Stimulated activated CD4-positive, alpha-beta T cell treated with anti-CD3 and anti-CD28 coated beads, Interleukin-2, amount 100 ng/mL, for 4 hours (primary cell): ENCODE measurements at regions not wholly inside any gene's neighbourhood (a gene's known extent, or its start where the extent isn't known, plus 50 kb on each side); places are given as distances from the start of the nearest gene placed in this dataset.
"Not testable (repeated sequence)": the region's sequence is repeated elsewhere in the genome, so short reads cannot be mapped to it uniquely, and the experiment has no call there.

Experiments
- DNase-seq: peaks from one replicate; pipeline ENCODE4 v3.0.0-alpha.2; 2020; ENCODE audit warnings: low read depth

GRCh38 chr1:197985351-197985750 lies 68.2 kb downstream of the LHX9 start:
- no peak for DNase-seq

DNA sequence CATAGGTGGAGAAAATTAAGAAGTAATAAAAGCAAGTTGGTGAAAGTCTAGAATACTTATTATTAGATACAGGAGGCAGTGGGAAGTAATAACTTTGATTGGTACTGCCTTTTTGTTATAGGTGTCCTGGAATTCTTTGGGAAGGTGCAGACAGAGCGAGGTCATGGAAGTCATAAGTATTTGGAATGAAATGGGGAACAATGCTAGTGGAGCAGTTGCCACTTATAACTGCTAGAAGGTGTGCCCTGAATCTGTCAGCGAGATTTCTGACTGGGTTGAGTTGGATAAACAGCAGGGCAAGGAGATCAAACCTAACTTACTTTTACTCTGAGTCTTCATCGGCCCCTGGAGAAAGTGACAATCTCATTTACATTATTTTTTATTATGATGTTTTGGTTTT lies 69.6 kb downstream of the LHX9 start:
- DNase-seq: no peak

DNA sequence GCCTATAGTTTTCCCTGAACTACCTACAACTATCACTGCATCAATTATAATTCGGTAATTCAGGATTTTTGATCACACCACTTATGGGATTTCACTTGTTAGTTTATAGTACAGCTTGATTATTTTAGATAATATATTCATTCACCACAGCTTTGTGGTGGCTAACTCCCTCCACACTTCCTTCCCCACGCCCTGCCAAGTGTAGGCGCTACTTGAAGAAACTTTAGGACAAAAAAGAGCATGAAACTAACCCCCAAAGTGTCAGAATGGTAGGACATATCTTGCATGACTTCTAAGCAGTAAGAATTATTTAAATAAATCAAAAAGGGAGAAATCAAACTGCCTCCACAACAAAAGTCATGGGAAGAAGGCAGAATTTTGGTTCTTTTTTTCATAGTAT lies 70.1 kb downstream of the LHX9 start:
- no peak for DNase-seq

DNA sequence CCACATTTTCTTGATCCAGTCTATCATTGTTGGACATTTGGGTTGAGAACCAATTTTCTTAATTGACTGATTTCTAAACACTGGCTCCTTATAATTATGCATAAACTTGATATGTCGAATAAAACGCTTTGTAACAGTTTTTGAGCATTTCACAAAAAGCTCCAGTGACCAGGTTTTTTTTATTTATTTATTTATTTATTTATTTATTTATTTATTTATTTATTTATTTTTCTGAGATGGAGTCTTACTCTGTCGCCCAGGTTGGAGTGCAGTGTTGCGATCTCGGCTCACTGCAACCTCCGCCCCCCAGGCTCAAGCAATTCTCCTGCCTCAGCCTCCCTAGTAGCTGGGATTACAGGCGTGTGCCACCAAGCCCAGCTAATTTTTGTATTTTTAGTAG lies 71.4 kb downstream of the LHX9 start:
- DNase-seq: not testable (repeated sequence)

DNA sequence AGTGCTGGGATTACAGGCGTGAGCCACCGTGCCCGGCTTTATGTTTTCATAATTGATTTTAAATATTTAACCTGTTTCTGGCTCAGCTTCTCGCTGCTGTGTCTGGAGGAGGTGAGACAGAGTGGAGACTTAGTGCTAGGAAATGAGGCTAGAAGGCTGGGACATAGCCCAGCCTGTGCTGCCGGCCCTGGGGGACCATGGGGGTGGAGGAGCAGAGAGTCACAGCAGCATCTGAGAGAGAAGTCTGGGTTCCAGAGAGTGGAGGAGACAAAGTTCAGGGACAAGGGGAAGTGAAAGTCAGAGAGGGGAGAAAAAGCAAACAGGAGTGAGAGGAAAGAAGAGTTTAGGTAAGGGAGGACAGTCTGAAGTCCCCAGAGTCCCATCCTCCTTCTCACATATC lies 71.9 kb downstream of the LHX9 start:
- DNase-seq: no peak

DNA sequence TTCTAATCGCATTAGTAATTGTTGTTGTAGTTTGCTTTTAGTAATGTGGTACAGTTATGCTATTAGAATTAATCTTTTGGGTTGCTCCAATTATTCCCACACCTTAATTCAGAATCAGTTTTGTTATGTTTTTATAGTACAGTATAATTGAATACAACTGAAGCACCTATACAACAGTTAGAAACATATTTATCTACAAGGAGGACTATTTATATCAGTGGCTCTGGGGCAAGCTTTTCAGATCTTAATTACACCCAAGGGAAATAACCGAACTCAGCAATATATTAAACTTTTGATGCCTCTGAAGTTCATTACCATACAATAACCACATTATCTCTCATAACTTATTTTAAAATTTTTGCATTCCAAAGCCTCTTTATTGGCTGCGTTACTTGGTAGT lies 74.4 kb downstream of the LHX9 start:
- DNase-seq: no peak

GRCh38 chr1:197994907-197995407 lies 77.8 kb downstream of the LHX9 start:
- no peak for DNase-seq

- DNase-seq: no peak
Observed at GRCh38 chr1:197995408-197996258, 78.5 kb downstream of the LHX9 start.

- not testable (repeated sequence) for DNase-seq
Observed at GRCh38 chr1:197996259-197996512, 79.0 kb downstream of the LHX9 start.

DNA sequence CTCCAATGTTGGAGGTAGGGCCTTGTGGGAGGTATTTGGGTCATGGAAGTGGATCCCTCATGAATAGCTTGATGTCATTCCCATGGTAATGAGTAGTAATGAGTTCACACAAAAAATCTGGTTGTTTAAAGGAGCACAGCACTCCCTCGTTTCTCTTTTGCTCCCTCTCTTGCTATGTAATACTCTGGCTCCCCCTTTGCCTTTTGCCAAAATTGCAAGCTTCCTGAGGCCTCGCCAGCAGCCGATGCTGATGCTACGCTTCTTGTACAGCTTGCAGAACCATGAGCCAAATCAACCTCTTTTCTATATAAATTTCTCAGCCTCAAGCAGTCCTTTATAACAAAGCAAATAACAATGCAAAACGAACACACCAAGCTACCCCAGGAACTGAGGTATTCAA lies 80.9 kb downstream of the LHX9 start:
- DNase-seq: no peak

DNA sequence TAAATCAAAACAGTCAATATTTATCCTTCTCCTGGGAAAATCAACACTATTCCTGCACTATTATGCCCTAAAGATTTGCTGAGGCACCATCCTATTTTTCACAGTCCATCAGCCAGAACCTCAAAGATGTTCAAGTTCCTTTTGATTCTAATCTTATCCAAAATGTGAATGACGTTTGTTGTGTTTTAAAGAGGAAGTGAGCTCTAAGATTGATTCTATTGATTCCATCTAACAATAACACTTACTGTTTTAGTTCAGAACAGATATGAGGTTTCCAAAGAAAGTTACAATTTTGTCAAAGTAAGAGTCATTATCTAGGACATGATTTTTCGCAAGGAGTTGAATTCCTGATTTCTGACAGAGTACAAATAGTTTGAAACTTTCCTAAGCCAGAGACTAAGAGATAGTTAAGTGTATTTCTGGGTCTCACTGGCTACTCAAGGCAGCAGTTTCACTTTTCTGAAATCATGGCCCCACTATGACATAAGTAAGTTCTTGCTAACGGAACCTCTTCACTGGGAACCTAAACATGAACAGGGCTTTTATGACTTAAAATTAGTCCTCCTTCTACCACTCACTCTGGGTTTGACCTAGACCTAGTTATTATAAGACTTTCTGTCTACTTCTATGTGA lies 84.7 kb downstream of the LHX9 start:
- DNase-seq: no peak

DNA sequence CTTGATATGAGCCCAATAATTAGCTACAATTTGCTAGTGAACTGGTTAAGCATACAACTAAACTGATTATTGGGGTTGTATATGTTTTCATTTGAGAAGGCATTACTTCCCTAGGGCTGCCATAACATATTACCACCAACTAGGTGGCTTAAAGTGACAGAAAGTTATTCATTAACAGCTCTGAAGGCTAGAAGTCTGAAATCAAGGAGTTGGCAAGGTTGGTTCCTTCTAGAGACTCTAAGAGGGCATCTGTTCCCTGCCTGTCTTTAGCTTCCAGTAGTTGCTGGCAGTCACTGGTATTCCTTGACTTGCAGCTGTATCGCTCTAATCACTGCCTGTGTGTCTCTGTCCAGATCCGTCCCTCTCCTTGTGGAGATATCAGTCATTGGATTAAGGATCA lies 86.3 kb downstream of the LHX9 start:
- DNase-seq: no peak

GRCh38 chr1:198007011-198007410 lies 89.8 kb downstream of the LHX9 start:
- DNase-seq: no peak

- no peak for DNase-seq
Observed at GRCh38 chr1:198007687-198008607, 90.8 kb downstream of the LHX9 start.

- no peak for DNase-seq
Observed at GRCh38 chr1:198014355-198014754, 97.2 kb downstream of the LHX9 start.

GRCh38 chr1:198015309-198015708 lies 98.1 kb downstream of the LHX9 start:
- no peak for DNase-seq

DNA sequence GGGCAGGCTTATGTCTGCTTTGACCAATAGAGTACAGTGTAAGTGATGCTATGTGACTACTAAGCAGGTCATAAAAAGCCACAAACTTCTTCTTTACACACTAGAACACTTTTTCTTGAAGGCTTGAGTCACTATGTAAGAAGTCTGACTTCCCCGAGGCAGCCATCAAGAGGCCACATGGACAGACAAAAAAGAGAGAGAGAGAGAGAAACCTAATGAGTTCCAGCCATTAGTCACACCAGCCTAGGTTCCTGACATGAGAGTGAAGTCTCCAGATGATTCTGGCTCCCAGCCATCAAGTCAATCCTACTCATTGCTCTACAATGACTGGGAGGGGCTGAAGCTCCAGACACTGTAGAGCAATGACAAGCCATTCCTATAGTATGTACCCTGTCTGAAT lies 101.4 kb downstream of the LHX9 start:
- DNase-seq: no peak

GRCh38 chr1:198019126-198019525 lies 102.0 kb downstream of the LHX9 start:
- DNase-seq: no peak

DNA sequence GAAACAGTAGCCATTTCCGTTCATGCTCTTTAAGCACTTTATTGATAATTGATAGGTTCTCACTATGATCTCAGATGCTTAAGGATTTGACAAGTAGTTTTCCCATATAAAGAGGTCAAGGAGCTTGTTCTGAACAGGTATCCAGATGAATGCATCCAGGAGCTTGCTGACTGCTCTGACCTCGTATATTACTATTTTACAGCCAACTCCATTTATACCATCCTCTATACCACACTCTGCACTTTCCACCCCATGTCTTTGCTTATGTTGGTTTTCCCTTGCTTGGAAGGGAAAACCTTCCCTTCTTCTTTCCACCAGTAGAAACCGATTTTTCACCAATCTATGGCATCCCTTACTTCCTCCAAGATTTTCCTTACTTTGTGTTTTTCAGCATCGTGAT lies 107.2 kb downstream of the LHX9 start:
- DNase-seq: no peak

DNA sequence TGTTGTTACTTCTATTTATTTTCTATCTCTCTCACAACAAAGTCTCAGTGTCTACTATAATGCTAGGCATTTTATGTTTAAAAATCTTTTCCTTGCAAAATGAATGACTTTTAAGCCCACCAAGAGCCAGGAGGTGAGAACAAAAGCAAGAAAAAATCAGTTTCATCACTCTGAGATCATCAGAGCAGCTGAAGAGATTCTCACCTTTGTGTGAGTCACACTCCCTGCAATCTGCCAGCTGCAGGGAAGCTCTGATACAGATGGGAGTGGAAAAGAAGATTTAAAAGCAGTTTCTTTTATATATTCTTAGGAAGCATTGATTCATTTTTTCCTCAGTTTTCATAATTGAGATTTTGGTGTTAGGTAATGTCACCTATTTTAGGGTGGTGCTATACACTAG lies 107.6 kb downstream of the LHX9 start:
- DNase-seq: no peak

- no peak for DNase-seq
Observed at GRCh38 chr1:198030682-198031081, 113.5 kb downstream of the LHX9 start.

- no peak for DNase-seq
Observed at GRCh38 chr1:198031086-198031485, 113.9 kb downstream of the LHX9 start.

- no peak for DNase-seq
Observed at GRCh38 chr1:198032668-198033067, 115.5 kb downstream of the LHX9 start.
